ENCODE measurements at regions not wholly inside any gene's neighbourhood (a gene's known extent, or its start where the extent isn't known, plus 50 kb on each side); places are given as distances from the start of the nearest gene placed in this dataset.

GRCh38 chr6:164757451-164757850 is 552.0 kb downstream of the C6orf118 start:
- Mint-ChIP-seq H3K27ac (ENCODE audit: unreplicated experiment) (no peak overlapping the region), H3K27me3 (ENCODE audit: unreplicated experiment) (no peaks in the 10 kb centered on the region), H3K4me3 (ENCODE audit: unreplicated experiment) (no peak overlapping the region), H3K36me3 (ENCODE audit: unreplicated experiment) (no peaks in the 10 kb centered on the region), H3K4me1 (ENCODE audit: unreplicated experiment) (no peaks in the 10 kb centered on the region), H3K9me3 (ENCODE audit: unreplicated experiment) (peaks cover 54% of the 10 kb centered on the region)
- no peak for TF ChIP-seq CTCF (IDR thresholded peaks at IDR 0.05)
- DNase-seq (ENCODE audit: extremely low spot score, unreplicated experiment), result no peak

- H3K4me1 Mint-ChIP-seq (ENCODE audit: unreplicated experiment), result no peaks in the 10 kb centered on the region
- no peak for DNase-seq (ENCODE audit: extremely low spot score, unreplicated experiment)
- no peak overlapping the region for H3K27ac Mint-ChIP-seq (ENCODE audit: unreplicated experiment)
- H3K4me3 Mint-ChIP-seq (ENCODE audit: unreplicated experiment), result no peak overlapping the region
- TF ChIP-seq CTCF (IDR thresholded peaks at IDR 0.05), result no peak
- no peaks in the 10 kb centered on the region for H3K36me3 Mint-ChIP-seq (ENCODE audit: unreplicated experiment)
- H3K27me3 Mint-ChIP-seq (ENCODE audit: unreplicated experiment), result no peaks in the 10 kb centered on the region
- peaks cover 51% of the 10 kb centered on the region for H3K9me3 Mint-ChIP-seq (ENCODE audit: unreplicated experiment)
Measured at GRCh38 chr6:164756723-164757122, 552.7 kb downstream of the C6orf118 start.

- Mint-ChIP-seq H3K4me3 (ENCODE audit: unreplicated experiment) (no peak overlapping the region), H3K27ac (ENCODE audit: unreplicated experiment) (no peak overlapping the region), H3K27me3 (ENCODE audit: unreplicated experiment) (no peaks in the 10 kb centered on the region), H3K9me3 (ENCODE audit: unreplicated experiment) (peaks cover 45% of the 10 kb centered on the region), H3K4me1 (ENCODE audit: unreplicated experiment) (no peaks in the 10 kb centered on the region), H3K36me3 (ENCODE audit: unreplicated experiment) (no peaks in the 10 kb centered on the region)
- DNase-seq (ENCODE audit: extremely low spot score, unreplicated experiment), result no peak
- no peak for TF ChIP-seq CTCF (IDR thresholded peaks at IDR 0.05)
Measured at GRCh38 chr6:164756142-164756541, 553.3 kb downstream of the C6orf118 start.

GRCh38 chr6:164753517-164753916 is 555.9 kb downstream of the C6orf118 start:
- no peaks in the 10 kb centered on the region for H3K36me3 Mint-ChIP-seq (ENCODE audit: unreplicated experiment)
- H3K4me1 Mint-ChIP-seq (ENCODE audit: unreplicated experiment), result no peaks in the 10 kb centered on the region
- H3K9me3 Mint-ChIP-seq (ENCODE audit: unreplicated experiment), result peaks cover 41% of the 10 kb centered on the region
- H3K4me3 Mint-ChIP-seq (ENCODE audit: unreplicated experiment), result no peak overlapping the region
- no peaks in the 10 kb centered on the region for H3K27me3 Mint-ChIP-seq (ENCODE audit: unreplicated experiment)
- DNase-seq (ENCODE audit: extremely low spot score, unreplicated experiment), result no peak
- TF ChIP-seq CTCF (IDR thresholded peaks at IDR 0.05), result no peak
- no peak overlapping the region for H3K27ac Mint-ChIP-seq (ENCODE audit: unreplicated experiment)

GRCh38 chr6:164751395-164751794 is 558.0 kb downstream of the C6orf118 start:
- Mint-ChIP-seq H3K27ac (ENCODE audit: unreplicated experiment) (no peak overlapping the region), H3K27me3 (ENCODE audit: unreplicated experiment) (no peaks in the 10 kb centered on the region), H3K4me1 (ENCODE audit: unreplicated experiment) (no peaks in the 10 kb centered on the region), H3K36me3 (ENCODE audit: unreplicated experiment) (no peaks in the 10 kb centered on the region), H3K9me3 (ENCODE audit: unreplicated experiment) (peaks cover 27% of the 10 kb centered on the region), H3K4me3 (ENCODE audit: unreplicated experiment) (no peak overlapping the region)
- no peak for DNase-seq (ENCODE audit: extremely low spot score, unreplicated experiment)
- TF ChIP-seq CTCF (IDR thresholded peaks at IDR 0.05), result no peak
